ENCODE measurements at regions not wholly inside any gene's neighbourhood (a gene's known extent, or its start where the extent isn't known, plus 50 kb on each side); places are given as distances from the start of the nearest gene placed in this dataset.

DNA sequence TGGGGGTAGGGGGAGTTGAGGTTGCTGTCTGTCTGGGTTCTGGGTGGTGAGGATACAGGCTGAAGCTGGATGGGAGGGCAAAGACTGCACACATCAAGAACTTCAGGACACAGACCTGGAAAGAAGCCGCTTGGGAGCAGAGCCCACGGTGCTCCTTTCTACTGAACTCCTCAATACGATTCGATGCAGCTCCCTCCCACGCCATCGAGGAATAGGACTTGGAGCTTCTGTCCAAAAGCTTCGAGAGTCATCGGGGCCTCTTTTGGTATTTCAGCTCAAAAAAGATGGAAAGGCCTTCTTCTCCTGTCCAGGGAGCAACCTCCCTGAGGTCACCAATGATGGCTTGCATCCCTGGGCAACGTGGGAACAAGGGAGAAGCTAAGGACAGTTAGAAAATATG is 407.1 kb upstream of the MGMT start (continued):
- no peak for TF ChIP-seq ZNF274 (IDR thresholded peaks at IDR 0.05; ENCODE audit: low read depth, low read length)
- no peak for TF ChIP-seq TCF7L2 (IDR thresholded peaks at IDR 0.05; ENCODE audit: borderline replicate concordance, extremely low read depth, insufficient read depth, insufficient read length)
- no peak for TF ChIP-seq POLR2AphosphoS5 (IDR thresholded peaks at IDR 0.05; ENCODE audit: low read depth, low read length)
- TF ChIP-seq, protein P1, sequence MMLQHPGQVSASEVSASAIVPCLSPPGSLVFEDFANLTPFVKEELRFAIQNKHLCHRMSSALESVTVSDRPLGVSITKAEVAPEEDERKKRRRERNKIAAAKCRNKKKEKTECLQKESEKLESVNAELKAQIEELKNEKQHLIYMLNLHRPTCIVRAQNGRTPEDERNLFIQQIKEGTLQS (IDR thresholded peaks at IDR 0.05), result no peak
- TF ChIP-seq EGR1 (IDR thresholded peaks at IDR 0.05; ENCODE audit: low read depth), result no peak
- no peak for TF ChIP-seq RAD21 (IDR thresholded peaks at IDR 0.05; ENCODE audit: low read depth)
- TF ChIP-seq JUND (IDR thresholded peaks at IDR 0.05), result no peak
- TF ChIP-seq, protein P2, sequence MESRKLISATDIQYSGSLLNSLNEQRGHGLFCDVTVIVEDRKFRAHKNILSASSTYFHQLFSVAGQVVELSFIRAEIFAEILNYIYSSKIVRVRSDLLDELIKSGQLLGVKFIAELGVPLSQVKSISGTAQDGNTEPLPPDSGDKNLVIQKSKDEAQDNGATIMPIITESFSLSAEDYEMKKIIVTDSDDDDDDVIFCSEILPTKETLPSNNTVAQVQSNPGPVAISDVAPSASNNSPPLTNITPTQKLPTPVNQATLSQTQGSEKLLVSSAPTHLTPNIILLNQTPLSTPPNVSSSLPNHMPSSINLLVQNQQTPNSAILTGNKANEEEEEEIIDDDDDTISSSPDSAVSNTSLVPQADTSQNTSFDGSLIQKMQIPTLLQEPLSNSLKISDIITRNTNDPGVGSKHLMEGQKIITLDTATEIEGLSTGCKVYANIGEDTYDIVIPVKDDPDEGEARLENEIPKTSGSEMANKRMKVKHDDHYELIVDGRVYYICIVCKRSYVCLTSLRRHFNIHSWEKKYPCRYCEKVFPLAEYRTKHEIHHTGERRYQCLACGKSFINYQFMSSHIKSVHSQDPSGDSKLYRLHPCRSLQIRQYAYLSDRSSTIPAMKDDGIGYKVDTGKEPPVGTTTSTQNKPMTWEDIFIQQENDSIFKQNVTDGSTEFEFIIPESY (IDR thresholded peaks at IDR 0.05; ENCODE audit: extremely low read depth, insufficient replicate concordance, low read length), result no peak
- TF ChIP-seq YY1 (IDR thresholded peaks at IDR 0.05; ENCODE audit: extremely low read depth, insufficient replicate concordance, low read depth, low read length), result no peak
- no peak for TF ChIP-seq ZFX (IDR thresholded peaks at IDR 0.05)
- TF ChIP-seq, protein P3, sequence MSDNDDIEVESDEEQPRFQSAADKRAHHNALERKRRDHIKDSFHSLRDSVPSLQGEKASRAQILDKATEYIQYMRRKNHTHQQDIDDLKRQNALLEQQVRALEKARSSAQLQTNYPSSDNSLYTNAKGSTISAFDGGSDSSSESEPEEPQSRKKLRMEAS (IDR thresholded peaks at IDR 0.05), result no peak

DNA sequence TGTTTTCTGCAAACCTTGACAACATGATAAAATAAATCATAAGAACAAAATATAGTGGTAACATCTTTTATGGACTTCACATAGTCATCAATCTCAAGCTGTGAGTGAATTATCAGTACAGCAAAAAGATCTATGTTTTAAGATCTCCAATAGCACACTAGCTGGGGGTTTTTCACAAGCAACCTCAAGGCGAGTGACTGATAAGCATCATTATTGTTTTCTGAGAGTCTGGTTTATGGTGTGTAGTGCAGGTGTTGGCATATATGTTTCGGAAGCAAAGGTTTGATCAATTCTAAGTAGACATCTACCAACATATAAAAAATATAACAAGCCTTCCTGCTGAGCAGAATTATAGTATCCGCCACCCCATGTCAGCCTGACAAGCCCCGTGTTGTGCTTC is 403.8 kb upstream of the MGMT start:
- intact Hi-C loops (cut with micrococcal nuclease), result no loop called here
- Histone ChIP-seq H4K20me1 (ENCODE audit: insufficient read depth) (no peaks in the 10 kb centered on the region), H3K9me3 (ENCODE audit: control insufficient read depth in 1 of 2, insufficient read depth in 1 of 2, low read depth in 1 of 2, low read length in 2 of 2) (peaks cover 0 to 19% of the 10 kb centered on the region in 2 experiments; a peak in 2 of 4 replicates), H3K36me3 (ENCODE audit: control insufficient read depth in 1 of 2, insufficient read depth in 2 of 2, low read length in 2 of 2) (no peaks in the 10 kb centered on the region), H3K27me3 (ENCODE audit: insufficient read depth, low read length) (no peaks in the 10 kb centered on the region), H3K4me3 (replicated peaks in 1 of 2; ENCODE audit: low read depth in 1 of 2, low read length in 2 of 2) (no peak overlapping the region), H3K9ac (ENCODE audit: low read length) (no peak overlapping the region), H3K4me1 (ENCODE audit: control insufficient read depth in 1 of 2, insufficient read depth in 2 of 2, low read length in 2 of 2) (no peaks in the 10 kb centered on the region), H3K4me2 (ENCODE audit: low read length) (no peak overlapping the region), H3K79me2 (ENCODE audit: insufficient read depth, low read length) (no peaks in the 10 kb centered on the region), H3K27ac (ENCODE audit: low read depth, low read length) (no peak overlapping the region), H3K9me2 (ENCODE audit: insufficient read depth) (no peaks in the 10 kb centered on the region), H2AFZ (ENCODE audit: low read depth, low read length, poor library complexity, severe bottlenecking) (no peak overlapping the region)
- BruUV-seq (replicated peaks), result no TSS peak
- ChIA-PET CTCF (no interaction called here), POLR2A (no interaction called here), RAD21 (ENCODE audit: low non-redundant PET in 1 of 2, low total read pairs in 2 of 2, uncharacterized antibody in 2 of 2, unreplicated experiment in 2 of 2) (no interaction called here)
- ATAC-seq, result no peak
- DNase-seq (ENCODE audit: low read depth, low spot score), result no peak
- no peak for TF ChIP-seq EGR1 (IDR thresholded peaks at IDR 0.05; ENCODE audit: low read depth)
- no peak for TF ChIP-seq POLR2AphosphoS5 (IDR thresholded peaks at IDR 0.05; ENCODE audit: low read depth, low read length)
- no peak for TF ChIP-seq YY1 (IDR thresholded peaks at IDR 0.05; ENCODE audit: extremely low read depth, insufficient replicate concordance, low read depth, low read length)
- TF ChIP-seq SIN3A (IDR thresholded peaks at IDR 0.05; ENCODE audit: low read depth), result no peak
- TF ChIP-seq, protein P4, sequence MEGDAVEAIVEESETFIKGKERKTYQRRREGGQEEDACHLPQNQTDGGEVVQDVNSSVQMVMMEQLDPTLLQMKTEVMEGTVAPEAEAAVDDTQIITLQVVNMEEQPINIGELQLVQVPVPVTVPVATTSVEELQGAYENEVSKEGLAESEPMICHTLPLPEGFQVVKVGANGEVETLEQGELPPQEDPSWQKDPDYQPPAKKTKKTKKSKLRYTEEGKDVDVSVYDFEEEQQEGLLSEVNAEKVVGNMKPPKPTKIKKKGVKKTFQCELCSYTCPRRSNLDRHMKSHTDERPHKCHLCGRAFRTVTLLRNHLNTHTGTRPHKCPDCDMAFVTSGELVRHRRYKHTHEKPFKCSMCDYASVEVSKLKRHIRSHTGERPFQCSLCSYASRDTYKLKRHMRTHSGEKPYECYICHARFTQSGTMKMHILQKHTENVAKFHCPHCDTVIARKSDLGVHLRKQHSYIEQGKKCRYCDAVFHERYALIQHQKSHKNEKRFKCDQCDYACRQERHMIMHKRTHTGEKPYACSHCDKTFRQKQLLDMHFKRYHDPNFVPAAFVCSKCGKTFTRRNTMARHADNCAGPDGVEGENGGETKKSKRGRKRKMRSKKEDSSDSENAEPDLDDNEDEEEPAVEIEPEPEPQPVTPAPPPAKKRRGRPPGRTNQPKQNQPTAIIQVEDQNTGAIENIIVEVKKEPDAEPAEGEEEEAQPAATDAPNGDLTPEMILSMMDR (IDR thresholded peaks at IDR 0.05 in 2 of 3, conservative IDR thresholded peaks at IDR 0.05 in 1 of 3; ENCODE audit: borderline replicate concordance in 1 of 3, insufficient read depth in 1 of 3, low read depth in 2 of 3, low read length in 2 of 3), result no peak
- TF ChIP-seq, protein P5, sequence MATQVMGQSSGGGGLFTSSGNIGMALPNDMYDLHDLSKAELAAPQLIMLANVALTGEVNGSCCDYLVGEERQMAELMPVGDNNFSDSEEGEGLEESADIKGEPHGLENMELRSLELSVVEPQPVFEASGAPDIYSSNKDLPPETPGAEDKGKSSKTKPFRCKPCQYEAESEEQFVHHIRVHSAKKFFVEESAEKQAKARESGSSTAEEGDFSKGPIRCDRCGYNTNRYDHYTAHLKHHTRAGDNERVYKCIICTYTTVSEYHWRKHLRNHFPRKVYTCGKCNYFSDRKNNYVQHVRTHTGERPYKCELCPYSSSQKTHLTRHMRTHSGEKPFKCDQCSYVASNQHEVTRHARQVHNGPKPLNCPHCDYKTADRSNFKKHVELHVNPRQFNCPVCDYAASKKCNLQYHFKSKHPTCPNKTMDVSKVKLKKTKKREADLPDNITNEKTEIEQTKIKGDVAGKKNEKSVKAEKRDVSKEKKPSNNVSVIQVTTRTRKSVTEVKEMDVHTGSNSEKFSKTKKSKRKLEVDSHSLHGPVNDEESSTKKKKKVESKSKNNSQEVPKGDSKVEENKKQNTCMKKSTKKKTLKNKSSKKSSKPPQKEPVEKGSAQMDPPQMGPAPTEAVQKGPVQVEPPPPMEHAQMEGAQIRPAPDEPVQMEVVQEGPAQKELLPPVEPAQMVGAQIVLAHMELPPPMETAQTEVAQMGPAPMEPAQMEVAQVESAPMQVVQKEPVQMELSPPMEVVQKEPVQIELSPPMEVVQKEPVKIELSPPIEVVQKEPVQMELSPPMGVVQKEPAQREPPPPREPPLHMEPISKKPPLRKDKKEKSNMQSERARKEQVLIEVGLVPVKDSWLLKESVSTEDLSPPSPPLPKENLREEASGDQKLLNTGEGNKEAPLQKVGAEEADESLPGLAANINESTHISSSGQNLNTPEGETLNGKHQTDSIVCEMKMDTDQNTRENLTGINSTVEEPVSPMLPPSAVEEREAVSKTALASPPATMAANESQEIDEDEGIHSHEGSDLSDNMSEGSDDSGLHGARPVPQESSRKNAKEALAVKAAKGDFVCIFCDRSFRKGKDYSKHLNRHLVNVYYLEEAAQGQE (IDR thresholded peaks at IDR 0.05; ENCODE audit: low read depth), result no peak
- no peak for TF ChIP-seq ZNF274 (IDR thresholded peaks at IDR 0.05; ENCODE audit: low read depth, low read length)
